H9 (cell line): ENCODE measurements at regions not wholly inside any gene's neighbourhood (a gene's known extent, or its start where the extent isn't known, plus 50 kb on each side); places are given as distances from the start of the nearest gene placed in this dataset.

Experiments used
- DNase-seq: peaks from one replicate; pipeline ENCODE4 v3.0.0-alpha.2; 2017
- H2AFZ ChIP-seq: one replicate; pipeline ENCODE4 v1.6.1; 2013; ENCODE audit warnings: mild to moderate bottlenecking, low read length, control low read depth, moderate library complexity
- H2AK5ac ChIP-seq: 2 replicates; pipeline ENCODE4 v1.6.1; 2013; ENCODE audit warnings: low read length, control low read depth, mixed read lengths; ENCODE audit not compliant: insufficient read length
- H2BK120ac ChIP-seq: one replicate; pipeline ENCODE4 v1.6.1; 2013; ENCODE audit warnings: low read depth, mild to moderate bottlenecking, low read length, control low read depth, inconsistent platforms; ENCODE audit not compliant: poor library complexity, severe bottlenecking
- H2BK12ac ChIP-seq: 2 replicates; pipeline ENCODE4 v1.6.1; 2013; ENCODE audit warnings: low read length, control low read depth, mixed read lengths, low read depth; ENCODE audit not compliant: insufficient read length
- H2BK15ac ChIP-seq: 2 replicates; pipeline ENCODE4 v1.6.1; 2013; ENCODE audit warnings: low read depth, low read length, control low read depth
- H2BK20ac ChIP-seq: one replicate; pipeline ENCODE4 v1.6.1; 2013; ENCODE audit warnings: low read depth, mild to moderate bottlenecking, low read length, control low read depth, inconsistent platforms; ENCODE audit not compliant: poor library complexity, severe bottlenecking
- H2BK5ac ChIP-seq: 2 replicates; pipeline ENCODE4 v1.6.1; 2013; ENCODE audit warnings: low read length, control low read depth, mixed read lengths; ENCODE audit not compliant: insufficient read length
- H3K14ac ChIP-seq: 2 replicates; pipeline ENCODE4 v1.6.1; 2013; ENCODE audit warnings: low read length, control low read depth; ENCODE audit not compliant: insufficient read depth
- H3K18ac ChIP-seq: 2 replicates; pipeline ENCODE4 v1.6.1; 2013; ENCODE audit warnings: low read depth, mild to moderate bottlenecking, mixed read lengths, low read length, control low read depth; ENCODE audit not compliant: insufficient read length
- H3K23ac ChIP-seq: 2 replicates; pipeline ENCODE4 v1.6.1; 2013; ENCODE audit warnings: low read length, control low read depth, mixed read lengths, low read depth; ENCODE audit not compliant: insufficient read length
- H3K23me2 ChIP-seq: 2 replicates; pipeline ENCODE4 v1.6.1; 2013; ENCODE audit warnings: low read depth, mild to moderate bottlenecking, mixed read lengths, low read length, control low read depth; ENCODE audit not compliant: insufficient read length, poor library complexity, severe bottlenecking
- H3K27ac ChIP-seq: 2 replicates; pipeline ENCODE4 v1.5.1; 2013; ENCODE audit warnings: low read length, control low read depth, mixed read lengths, low read depth; ENCODE audit not compliant: insufficient read length
- H3K27me3 ChIP-seq: 2 replicates; pipeline ENCODE4 v1.6.1; 2013; ENCODE audit warnings: low read length, control low read depth, inconsistent platforms; ENCODE audit not compliant: insufficient read depth
- H3K4ac ChIP-seq: 2 replicates; pipeline ENCODE4 v1.6.1; 2013; ENCODE audit warnings: low read depth, mild to moderate bottlenecking, control low read depth, inconsistent platforms, low read length, moderate library complexity
- H3K4me1 ChIP-seq: 2 replicates; pipeline ENCODE4 v1.6.1; 2013; ENCODE audit warnings: low read length, control low read depth, inconsistent platforms; ENCODE audit not compliant: insufficient read depth
- H3K4me2 ChIP-seq: 2 replicates; pipeline ENCODE4 v1.6.1; 2013; ENCODE audit warnings: low read length, control low read depth, mixed read lengths; ENCODE audit not compliant: insufficient read length, insufficient read depth
- H3K56ac ChIP-seq: 2 replicates; pipeline ENCODE4 v1.6.1; 2013; ENCODE audit warnings: low read depth, mild to moderate bottlenecking, mixed read lengths, low read length, control low read depth; ENCODE audit not compliant: insufficient read length
- H3K79me1 ChIP-seq: 2 replicates; pipeline ENCODE4 v1.6.1; 2013; ENCODE audit warnings: low read depth, mild to moderate bottlenecking, moderate library complexity, low read length, control low read depth, inconsistent platforms; ENCODE audit not compliant: insufficient read depth, poor library complexity, severe bottlenecking
- H3K79me2 ChIP-seq: 2 replicates; pipeline ENCODE4 v1.6.1; 2013; ENCODE audit warnings: low read length, control low read depth, inconsistent platforms; ENCODE audit not compliant: insufficient read depth
- H3K9ac ChIP-seq: 2 replicates; pipeline ENCODE4 v1.6.1; 2013; ENCODE audit warnings: low read length, control low read depth, mixed read lengths; ENCODE audit not compliant: insufficient read length; ENCODE audit errors: extremely low read depth
- H3K9me3 ChIP-seq: one replicate; pipeline ENCODE4 v1.6.1; 2013; ENCODE audit warnings: low read depth, low read length, inconsistent platforms; ENCODE audit not compliant: control insufficient read depth
- H3T11ph ChIP-seq: one replicate; pipeline ENCODE4 v1.6.1; 2013; ENCODE audit warnings: mild to moderate bottlenecking, low read length, control low read depth, inconsistent platforms
- H4K20me1 ChIP-seq: one replicate; pipeline ENCODE4 v1.6.1; 2013; ENCODE audit not compliant: control insufficient read depth, insufficient read length, insufficient read depth
- H4K5ac ChIP-seq: 2 replicates; pipeline ENCODE4 v1.6.1; 2013; ENCODE audit warnings: low read depth, mild to moderate bottlenecking, mixed read lengths, low read length, control low read depth; ENCODE audit not compliant: insufficient read length
- H4K8ac ChIP-seq: replicated peaks from 2 replicates; pipeline ENCODE4 v1.6.1; 2013; ENCODE audit warnings: low read length, control low read depth, mixed read lengths, low read depth; ENCODE audit not compliant: insufficient read length
- H4K91ac ChIP-seq: 2 replicates; pipeline ENCODE4 v1.6.1; 2013; ENCODE audit warnings: low read depth, mild to moderate bottlenecking, moderate library complexity, mixed read lengths, low read length, control low read depth; ENCODE audit not compliant: insufficient read length
- H3K27ac Mint-ChIP-seq, 3 experiments: 2 replicates in 2 of 3; 3 replicates in 1 of 3; pipeline ENCODE4 v1.8.0; 2020 to 2021; ENCODE audit warnings: mixed read lengths in 3 of 3, mild to moderate bottlenecking in 1 of 3, moderate library complexity in 1 of 3
- H3K27me3 Mint-ChIP-seq: 2 replicates; pipeline ENCODE4 v1.8.0; 2021; ENCODE audit warnings: low read depth, mild to moderate bottlenecking, moderate library complexity, mixed read lengths
- H3K36me3 Mint-ChIP-seq, 3 experiments: 2 replicates in 2 of 3; 3 replicates in 1 of 3; pipeline ENCODE4 v1.8.0; 2020 to 2021; ENCODE audit warnings: low read depth in 3 of 3, mixed read lengths in 3 of 3; ENCODE audit not compliant: insufficient read depth in 1 of 3
- H3K4me1 Mint-ChIP-seq, 2 experiments: 2 replicates each; pipeline ENCODE4 v1.8.0; 2020; ENCODE audit warnings: mixed read lengths in 2 of 2
- H3K4me3 Mint-ChIP-seq, 2 experiments: 2 replicates in 1 of 2; 3 replicates in 1 of 2; pipeline ENCODE4 v1.8.0; 2020 to 2021; ENCODE audit warnings: mild to moderate bottlenecking in 2 of 2, mixed read lengths in 2 of 2, moderate library complexity in 1 of 2
- H3K9me3 Mint-ChIP-seq, 2 experiments: 2 replicates in 1 of 2; 3 replicates in 1 of 2; pipeline ENCODE4 v1.8.0; 2020; ENCODE audit warnings: mild to moderate bottlenecking in 2 of 2, mixed read lengths in 2 of 2, moderate library complexity in 1 of 2
- CTCF ChIP-seq: fragments of 200-600 bp; sonication (generic); conservative IDR thresholded peaks from 3 replicates; pipeline ENCODE4 v1.8.0; 2021; ENCODE audit warnings: antibody characterized with exemption, mild to moderate bottlenecking
- WGBS: extraction: QIAGEN DNeasy Blood & Tissue Kit; methylation state at CpG from one replicate; pipeline ENCODE4 v1.1.7; 2013; ENCODE audit warnings: missing lambda C conversion rate, low lambda C conversion rate, mixed read lengths; ENCODE audit not compliant: insufficient read length; ENCODE audit errors: extremely low coverage; 5-methylcytosine and 5-hydroxymethylcytosine counted together

GRCh38 chr1:29501227-29501976 is 265.1 kb downstream of the PTPRU start:
- Histone ChIP-seq H3K79me2 (no peaks in the 10 kb centered on the region), H2BK120ac (no peak overlapping the region), H3T11ph (no peak overlapping the region), H3K27ac (no peak overlapping the region), H3K23ac (no peak overlapping the region), H3K4ac (no peak overlapping the region), H3K23me2 (no peaks in the 10 kb centered on the region), H3K18ac (no peak overlapping the region), H3K56ac (no peak overlapping the region), H2BK12ac (peak overlapping the region; percentile 47), H3K79me1 (no peaks in the 10 kb centered on the region), H4K20me1 (no peaks in the 10 kb centered on the region), H3K14ac (no peak overlapping the region), H2BK5ac (no peak overlapping the region), H3K27me3 (no peaks in the 10 kb centered on the region), H2BK15ac (no peak overlapping the region), H3K9ac (no peak overlapping the region), H4K5ac (no peak overlapping the region), H3K4me2 (no peak overlapping the region), H3K9me3 (no peaks in the 10 kb centered on the region), H2AFZ (no peak overlapping the region), H4K91ac (no peak overlapping the region), H2AK5ac (no peak overlapping the region), H4K8ac (no peak overlapping the region), H2BK20ac (no peak overlapping the region), H3K4me1 (peaks cover 7% of the 10 kb centered on the region; the same call in 1 of the 2 replicates)
- Mint-ChIP-seq H3K9me3 (peaks cover 3 to 6% of the 10 kb centered on the region in 2 experiments), H3K36me3 (peaks cover 0 to 4% (median 2%) of the 10 kb centered on the region in 3 experiments; a peak in 3 of 7 replicates), H3K4me1 (peaks cover 55 to 66% of the 10 kb centered on the region in 2 experiments), H3K27me3 (no peaks in the 10 kb centered on the region), H3K4me3 (peak overlapping the region; percentile 8 to 13; a peak in 2 of 5 replicates), H3K27ac (peak overlapping the region; percentile 85 to 98 (median 96))
- DNase-seq = peak; percentile 42
- no CpG with 5 or more reads among the region's 8 CpGs for WGBS
- TF ChIP-seq CTCF = no peak
